GM11168 (cell line): ENCODE measurements at regions not wholly inside any gene's neighbourhood (a gene's known extent, or its start where the extent isn't known, plus 50 kb on each side); places are given as distances from the start of the nearest gene placed in this dataset.
"Not testable (repeated sequence)": the region's sequence is repeated elsewhere in the genome, so short reads cannot be mapped to it uniquely, and the experiment has no call there.

Source experiments
- in situ Hi-C: fragments of 300-500 bp; cut with MboI; formaldehyde crosslinking; loops from one replicate; pipeline ENCODE4 v1.12.0; 2022; ENCODE audit warnings: low sequenced_read_pairs; ENCODE audit not compliant: unreplicated experiment

DNA sequence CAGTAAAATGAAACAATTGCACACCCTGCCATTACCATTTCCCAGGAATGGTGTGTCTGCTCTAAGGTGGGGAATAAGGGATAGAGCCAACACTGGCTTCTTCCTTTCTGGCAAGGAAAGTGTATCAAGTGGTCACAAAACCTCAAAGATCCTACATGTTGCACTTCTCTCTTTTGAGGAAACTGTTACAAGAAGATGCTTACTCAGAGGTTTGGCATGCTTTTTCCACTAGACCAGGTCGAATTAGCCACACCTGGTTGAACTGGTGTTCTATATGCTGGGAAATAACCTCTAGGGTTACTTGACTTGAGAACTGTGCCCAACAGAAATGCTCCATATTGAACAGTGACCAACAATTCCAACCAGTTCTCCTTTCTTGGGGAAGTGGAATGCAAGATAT lies 102.9 kb downstream of the LRRN1 start:
- in situ Hi-C loops: no loop called here

DNA sequence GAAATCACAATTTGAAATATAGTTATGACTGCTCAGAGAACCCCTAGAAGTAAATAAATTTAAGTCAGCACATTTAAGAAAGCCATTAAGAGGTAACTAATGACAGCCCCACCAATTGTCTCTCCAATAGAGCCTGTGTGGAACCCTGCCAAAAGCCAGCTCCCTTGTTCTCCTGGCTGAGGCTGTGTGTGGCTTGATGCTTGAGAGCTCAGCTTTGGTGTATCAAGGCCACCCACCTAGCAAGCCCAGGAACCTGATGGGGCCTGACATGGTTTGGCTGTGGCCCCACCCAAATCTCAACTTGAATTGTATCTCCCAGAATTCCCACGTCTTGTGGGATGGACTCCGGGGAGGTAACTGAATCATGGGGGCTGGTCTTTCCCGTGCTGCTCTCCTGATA lies 106.9 kb downstream of the LRRN1 start:
- in situ Hi-C loops: no loop called here

DNA sequence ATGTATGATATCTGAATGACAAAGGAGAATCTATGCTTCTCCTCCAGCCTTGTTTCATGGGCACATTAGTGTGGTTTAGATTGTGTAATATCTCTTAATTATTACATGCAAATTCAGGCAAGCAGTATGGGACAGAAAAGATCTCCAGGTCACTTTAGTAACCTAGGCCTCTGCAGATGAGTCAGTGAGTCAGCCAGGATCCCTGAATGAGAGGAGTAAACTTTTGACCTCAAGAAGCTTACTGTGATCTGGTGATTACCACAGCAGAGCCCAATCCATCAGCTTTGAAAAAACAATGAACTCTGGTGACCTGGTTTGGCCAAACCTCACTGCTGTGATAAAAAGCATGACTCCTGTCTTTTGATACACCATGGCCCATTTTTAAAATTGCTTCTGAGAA lies 107.8 kb downstream of the LRRN1 start:
- in situ Hi-C loops: no loop called here

DNA sequence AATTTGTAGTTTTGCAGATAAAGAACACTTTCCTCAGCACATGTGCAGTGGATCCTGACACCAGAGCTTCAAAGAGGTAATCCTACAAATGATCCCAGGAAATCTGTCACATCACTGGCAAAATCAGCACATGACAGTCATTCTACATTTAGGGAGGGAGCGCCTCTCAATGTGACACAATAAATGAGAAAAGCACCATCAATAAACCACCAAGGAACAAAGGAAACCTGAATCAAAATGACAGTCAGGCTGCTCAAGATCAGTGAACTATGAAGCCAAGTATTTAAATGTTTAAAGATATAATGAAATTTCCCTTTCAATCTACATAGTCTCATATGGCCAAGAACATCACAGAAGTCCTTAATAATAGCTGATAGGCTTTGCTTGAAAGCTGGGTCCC lies 119.5 kb downstream of the LRRN1 start:
- in situ Hi-C loops: no loop called here

DNA sequence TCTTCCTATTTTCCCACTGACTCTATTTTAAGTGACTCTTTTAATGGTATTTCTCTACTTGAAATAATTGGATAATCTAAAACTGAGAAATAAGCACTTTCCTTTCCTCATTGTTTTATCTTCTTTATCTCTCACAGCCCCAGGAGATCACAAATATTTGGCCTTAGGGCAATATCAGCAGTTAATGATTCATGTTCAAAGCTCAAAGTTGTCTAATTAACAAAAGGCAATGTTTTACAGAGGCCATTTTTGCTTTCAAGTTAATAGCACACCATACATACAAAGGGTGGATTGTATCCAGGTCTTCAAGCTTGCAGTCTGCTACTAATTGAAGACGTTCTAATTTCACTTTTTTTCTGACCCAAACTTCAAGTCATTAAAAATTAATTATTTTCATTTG lies 120.1 kb downstream of the LRRN1 start:
- in situ Hi-C loops: no loop called here

DNA sequence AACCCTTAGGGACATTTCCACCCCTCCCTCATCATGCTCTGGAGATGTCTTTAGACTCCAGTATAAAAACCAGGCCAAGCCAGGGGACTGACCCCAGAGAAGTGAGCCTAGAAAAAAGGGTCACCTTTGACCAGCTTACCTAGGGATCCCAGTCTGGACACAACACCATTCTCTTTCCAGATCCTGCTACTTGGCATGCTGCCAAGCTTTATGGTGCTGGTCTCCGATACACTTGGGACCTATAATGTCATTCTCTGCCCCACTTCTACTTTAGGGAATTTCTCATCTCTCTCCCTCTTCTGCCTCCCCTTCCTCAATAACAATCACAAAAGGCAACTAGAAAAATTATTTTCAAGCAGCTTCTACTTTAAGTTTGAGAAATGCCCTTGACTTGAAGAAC lies 124.4 kb downstream of the LRRN1 start:
- in situ Hi-C loops: no loop called here

DNA sequence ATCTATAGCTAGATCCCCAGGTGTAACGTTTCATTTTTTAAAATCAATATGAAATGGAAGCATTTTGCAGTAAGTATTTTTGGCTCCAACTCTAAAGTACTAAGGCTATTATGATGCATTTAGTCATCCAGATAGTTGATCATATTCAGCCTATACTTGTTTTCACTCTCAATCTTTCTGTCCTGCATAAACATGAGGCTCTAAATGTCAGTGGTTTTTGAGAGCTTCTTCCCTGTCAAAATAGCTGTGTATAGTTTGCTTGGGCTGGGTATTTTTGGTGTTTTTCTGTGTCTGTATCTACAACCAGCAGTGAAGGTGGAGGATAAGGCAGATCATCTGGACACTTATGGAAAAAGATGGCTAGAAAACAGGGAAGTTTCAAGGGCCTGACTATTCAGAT lies 128.0 kb downstream of the LRRN1 start:
- in situ Hi-C loops: no loop called here

DNA sequence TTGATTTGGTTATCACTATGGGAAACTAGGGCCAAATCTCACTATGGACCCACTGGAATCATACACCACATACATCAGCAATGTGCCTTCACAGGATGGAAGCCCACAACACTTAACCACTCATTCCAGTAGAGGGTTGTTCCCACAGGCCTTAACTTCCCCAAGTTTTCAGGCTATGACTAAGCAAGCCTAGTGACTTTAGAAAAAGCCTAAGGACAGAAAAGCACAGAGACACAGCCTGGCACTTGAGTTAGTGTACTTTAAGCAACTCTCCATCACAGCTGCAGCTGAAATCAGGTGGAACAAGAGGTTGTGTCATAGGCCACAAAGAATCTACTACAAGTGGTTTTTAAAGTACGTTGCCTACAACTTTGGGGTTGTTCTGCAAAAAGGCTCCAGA lies 128.7 kb downstream of the LRRN1 start:
- in situ Hi-C loops: no loop called here

DNA sequence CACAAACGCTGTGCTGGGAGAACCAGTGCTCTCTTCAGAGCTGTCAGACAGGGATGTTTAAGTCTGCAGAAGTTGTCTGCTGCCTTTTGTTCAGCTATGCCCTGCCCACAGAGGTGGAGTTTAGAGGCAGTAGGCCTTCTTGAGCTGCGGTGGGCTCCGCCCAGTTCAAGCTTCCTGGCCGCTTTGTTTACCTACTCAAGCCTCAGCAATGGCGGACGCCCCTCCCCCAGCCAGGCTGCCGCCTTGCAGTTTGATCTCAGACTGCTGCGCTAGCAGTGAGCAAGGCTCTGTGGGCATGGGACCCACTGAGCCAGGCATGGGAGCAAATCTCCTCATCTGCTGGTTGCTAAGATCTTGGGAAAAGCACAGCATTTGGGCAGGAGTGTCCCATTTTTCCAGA lies 142.1 kb downstream of the LRRN1 start:
- in situ Hi-C loops: not testable (repeated sequence)

DNA sequence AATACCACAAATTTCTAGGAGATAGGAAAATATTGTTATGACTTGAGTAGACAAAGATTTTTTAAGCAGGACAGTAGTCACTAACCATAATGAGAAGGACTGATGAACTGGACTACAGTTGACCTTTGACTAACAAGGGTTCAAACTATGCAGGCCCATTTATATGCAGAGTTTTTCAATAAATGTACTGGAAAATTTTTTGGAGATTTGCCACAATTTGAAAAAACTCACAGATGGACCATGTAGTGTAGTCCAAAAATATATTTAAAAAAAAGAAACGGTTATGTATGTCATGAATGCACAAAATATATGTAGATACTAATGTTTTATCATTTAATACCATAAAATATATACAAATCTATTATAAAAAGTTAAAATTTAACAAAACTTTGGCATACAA lies 151.8 kb downstream of the LRRN1 start:
- in situ Hi-C loops: no loop called here

DNA sequence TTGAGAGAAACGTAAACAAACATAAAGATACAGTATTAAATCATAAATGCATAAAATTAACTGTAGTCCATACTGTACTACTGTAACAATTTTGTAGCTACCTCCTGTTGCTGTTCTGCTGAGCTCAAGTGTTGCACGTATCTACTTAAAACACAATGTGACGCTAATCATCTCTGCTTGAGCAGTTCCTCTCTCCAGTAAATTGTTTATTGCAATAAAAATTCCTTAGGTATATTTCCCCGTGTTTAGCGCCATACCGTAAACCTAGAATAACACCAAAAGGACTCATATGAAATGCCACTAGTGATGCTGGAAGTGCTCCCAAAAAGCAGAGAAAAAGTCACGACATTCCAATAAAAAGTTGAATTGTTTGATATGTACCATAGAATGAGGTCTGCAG lies 152.3 kb downstream of the LRRN1 start:
- in situ Hi-C loops: no loop called here

DNA sequence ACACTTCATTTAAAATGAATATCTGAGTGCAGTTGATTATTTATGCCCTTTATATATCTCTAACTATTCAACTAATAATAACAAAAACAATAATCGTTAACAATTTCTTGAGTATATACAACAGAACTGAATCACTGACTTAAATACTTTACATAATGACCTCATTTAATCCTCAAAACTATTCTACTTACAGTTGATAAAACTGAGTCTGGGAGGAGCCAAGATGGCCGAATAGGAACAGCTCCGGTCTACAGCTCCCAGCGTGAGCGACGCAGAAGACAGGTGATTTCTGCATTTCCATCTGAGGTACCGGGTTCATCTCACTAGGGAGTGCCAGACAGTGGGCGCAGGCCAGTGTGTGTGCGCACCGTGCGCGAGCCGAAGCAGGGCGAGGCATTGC lies 163.6 kb downstream of the LRRN1 start:
- in situ Hi-C loops: not testable (repeated sequence)

DNA sequence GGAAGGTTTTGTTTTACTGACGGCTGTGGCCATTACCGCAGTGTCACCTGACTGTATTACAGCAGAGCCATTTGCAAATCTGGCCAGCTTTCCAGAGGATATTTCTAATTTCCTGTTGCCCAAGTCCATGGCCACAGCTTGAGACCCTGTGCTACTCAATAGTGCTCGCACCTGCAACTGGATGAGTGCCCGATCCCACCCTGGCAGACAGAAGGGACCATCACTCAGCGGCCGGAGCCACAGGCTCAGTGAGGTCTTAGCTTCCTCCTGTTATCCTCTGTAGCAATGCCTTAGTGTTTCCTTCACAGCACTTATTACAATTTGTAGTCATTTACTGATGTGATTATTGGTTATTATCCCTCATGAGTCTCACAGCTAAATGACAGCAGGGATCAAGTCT lies 184.8 kb downstream of the LRRN1 start:
- in situ Hi-C loops: loop anchor here (25.0 kb wide), 1 partner anchor 772 kb away; no protein-coding TSS in a partner anchor

DNA sequence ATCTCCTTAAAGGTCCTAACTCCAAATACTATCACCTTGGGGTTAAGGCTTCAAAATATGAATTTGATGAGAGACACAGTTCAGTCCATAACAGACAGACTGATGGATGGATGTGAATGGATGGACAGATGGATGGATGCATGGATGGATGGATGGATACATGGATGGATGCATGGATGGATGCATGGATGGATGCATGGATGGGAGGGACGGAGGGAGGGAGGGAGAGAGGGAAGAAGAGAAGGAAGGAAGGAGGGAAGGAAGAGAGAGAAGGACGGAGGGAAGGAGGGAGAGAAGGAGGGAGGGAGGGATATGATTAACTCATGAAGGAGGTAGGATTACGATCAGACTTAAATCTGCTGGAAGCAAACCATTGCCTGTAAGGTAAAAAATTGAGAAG lies 192.4 kb downstream of the LRRN1 start:
- in situ Hi-C loops: loop anchor here (25.0 kb wide), 1 partner anchor 779 kb away; no protein-coding TSS in a partner anchor

DNA sequence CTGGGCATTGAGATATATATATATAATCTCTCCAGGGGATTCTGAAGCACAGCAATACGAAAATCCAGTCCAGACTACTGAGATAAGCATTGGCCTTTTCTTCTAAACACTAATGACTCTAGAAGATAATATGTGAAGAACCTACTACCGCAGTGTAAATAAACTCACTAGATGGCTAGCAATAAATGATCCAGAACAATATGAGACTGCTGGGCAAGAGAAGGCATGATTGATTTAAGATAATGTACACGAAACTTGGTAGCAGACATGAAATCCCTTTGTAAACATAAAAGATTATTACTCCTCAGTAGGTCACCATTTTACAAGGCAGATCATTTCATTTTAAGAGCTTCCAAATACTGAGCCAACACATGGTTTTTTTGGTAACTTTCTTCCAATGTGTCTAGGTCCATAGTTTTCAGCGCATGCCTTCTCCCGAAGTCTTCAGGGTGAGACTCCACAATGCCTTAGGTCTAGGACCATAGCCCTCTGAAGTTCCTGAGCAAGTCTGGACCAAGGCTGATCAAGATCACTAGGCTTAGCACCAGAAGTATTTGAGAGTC lies 193.2 kb downstream of the LRRN1 start:
- in situ Hi-C loops: loop anchor here (25.0 kb wide), 1 partner anchor 780 kb away; no protein-coding TSS in a partner anchor

DNA sequence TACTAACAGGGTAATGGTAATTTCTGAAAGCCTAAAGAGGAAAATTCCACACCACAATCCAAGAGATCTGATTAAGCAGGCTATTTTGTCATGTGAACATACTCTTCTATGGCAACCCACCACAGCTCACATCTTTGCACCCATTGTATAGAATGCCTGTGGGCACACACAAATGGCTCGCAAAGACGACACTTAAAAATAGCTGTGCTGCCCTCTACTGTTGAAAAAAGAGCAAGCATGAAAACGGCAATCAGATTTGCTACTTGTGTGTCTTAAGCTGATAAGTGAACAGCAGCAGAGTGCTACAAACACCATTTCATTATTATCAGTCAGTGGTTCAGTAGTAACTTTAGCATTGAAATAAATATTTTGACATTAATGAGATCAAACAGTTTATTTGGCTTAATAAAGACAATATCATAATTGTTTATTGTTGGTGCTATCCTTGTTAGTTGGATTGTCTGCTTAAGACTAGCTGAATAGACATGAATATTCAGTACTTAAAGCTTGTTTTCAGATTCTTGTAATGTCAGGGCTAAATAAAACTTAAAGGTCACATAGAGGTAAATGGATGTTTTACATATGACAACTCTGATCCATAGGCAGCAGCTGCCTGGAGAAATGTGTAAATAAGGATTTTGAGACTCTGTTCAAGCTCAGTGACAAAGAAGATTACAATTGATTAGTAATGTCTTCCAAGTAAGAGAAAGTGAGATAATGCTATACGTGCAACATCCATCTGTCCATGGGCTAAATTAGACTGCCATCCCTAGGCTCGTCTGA lies 199.1 kb downstream of the LRRN1 start:
- in situ Hi-C loops: loop anchor here (25.0 kb wide), 1 partner anchor 786 kb away; no protein-coding TSS in a partner anchor

DNA sequence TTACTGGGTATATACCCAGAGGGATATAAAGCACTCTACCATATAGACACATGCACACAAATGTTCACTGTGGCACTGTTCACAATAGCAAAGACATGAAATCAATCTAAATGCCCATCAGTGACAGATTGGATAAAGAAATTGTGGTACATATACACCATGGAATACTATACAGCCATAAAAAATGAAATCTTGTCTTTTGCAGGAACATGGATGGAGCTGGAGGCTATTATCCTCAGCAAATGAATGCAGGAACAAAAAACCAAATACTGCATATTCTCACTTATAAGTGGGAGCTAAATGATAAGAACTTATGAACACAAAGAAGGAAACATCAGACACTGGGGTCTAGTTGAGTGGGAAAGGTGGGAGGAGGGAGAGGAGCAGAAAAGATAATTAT lies 200.1 kb downstream of the LRRN1 start:
- in situ Hi-C loops: loop anchor here (25.0 kb wide), 1 partner anchor 787 kb away; no protein-coding TSS in a partner anchor

DNA sequence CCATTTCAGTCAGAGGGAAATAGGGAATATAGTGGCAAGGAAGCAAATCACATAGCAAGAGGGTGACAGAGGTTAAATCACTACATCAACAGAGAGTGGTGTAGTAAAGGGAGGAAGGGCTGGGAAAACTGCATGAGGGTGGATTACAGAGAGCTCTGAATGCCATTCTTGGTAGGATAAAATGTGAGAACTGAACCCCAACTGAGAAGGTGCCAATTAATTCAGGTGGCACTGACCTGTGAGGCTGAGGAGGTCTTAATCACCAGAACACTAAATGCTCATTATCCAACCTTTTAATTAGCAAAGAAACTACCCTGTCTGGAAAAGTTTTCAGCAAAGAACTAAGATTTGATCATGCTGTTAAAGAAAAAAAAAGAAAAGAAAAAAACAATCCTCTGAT lies 202.7 kb downstream of the LRRN1 start:
- in situ Hi-C loops: no loop called here

DNA sequence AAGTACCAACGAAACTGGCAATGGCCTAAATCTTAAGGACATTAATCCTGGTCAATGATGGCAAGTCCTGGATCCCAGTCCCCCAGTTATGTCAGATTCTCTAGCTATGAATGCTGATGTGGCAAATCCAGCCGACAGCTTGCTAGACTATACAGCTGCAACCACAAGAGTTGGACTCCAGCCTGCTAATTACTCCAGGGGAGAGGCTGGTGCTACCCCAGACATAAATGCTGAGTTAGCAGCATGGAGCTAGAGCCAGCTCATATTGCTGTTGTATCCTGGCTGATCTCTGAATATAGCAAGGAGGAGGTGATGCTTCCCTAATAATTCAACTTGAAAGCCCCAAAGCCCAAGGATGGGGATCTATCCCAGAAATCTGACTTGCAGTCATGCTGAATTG lies 207.1 kb downstream of the LRRN1 start:
- in situ Hi-C loops: no loop called here

DNA sequence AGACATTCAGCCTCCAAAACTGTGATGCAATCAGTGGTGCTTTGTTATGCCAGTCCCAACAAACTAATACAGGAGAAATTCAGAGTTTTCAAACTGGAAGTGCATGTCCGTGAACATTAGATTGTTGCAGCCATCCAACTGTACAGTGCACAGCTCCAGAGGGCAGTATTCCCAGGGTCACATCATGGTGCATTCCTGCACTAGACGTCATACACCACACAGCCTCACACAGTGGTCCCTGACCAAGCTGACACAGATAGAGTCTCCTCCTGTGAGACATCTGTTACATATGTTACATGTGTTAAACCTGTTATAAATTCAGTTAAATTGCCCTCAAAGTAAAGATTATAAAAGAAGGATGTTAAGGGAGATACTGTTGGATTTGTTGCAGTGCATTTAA lies 209.0 kb downstream of the LRRN1 start:
- in situ Hi-C loops: no loop called here

DNA sequence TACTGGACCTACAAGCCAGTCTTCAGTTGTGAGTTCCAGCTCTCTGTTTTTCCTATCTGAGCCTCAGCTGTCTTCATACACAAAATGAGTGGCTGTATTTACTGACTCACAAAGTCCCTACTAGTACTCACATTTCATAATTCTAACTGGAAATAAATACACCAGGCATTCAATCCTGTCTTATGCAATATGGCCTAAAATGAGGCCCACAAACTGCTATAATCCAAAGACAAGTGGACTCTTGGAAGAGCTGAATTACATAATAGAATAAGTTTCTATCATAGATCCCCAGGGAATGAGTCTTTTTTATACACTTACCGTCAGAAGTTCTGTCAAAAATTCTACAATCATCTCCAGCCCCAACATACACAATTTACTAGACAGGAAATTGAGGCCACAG lies 211.9 kb downstream of the LRRN1 start:
- in situ Hi-C loops: no loop called here

DNA sequence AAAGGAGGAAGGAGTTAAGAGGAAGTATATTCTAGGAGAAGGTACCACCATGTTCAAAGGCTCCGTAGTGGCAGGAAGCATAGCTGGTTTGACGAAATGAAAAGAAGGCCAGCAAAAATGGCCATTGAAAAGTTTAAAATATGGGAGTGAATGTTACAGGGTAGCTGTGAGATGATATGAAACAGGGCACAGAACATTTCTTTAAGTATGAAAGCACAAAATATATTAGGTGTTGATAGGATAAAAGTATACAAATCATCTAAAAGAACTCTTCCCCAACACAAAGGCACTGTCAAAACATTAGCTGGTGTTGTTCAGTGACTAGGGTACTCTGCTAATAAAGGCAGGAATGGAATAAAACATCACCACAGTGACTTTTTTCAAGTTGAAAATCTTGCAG lies 216.2 kb downstream of the LRRN1 start:
- in situ Hi-C loops: no loop called here
